Suprapubic skin (tissue), 4 donors: ENCODE measurements at regions not wholly inside any gene's neighbourhood (a gene's known extent, or its start where the extent isn't known, plus 50 kb on each side); places are given as distances from the start of the nearest gene placed in this dataset.

Experiments
- POLR2A ChIP-seq, 2 donors: fragments of 450-650 bp; IDR thresholded peaks; one replicate each; pipeline ENCODE4 v1.6.1; 2017; ENCODE audit warnings: antibody characterized with exemption in 2 of 2, mild to moderate bottlenecking in 2 of 2, moderate library complexity in 2 of 2
- POLR2AphosphoS5 ChIP-seq, 3 donors: sonication (generic); formaldehyde crosslinking; IDR thresholded peaks; one replicate each; pipeline ENCODE4 v1.6.1; 2017; ENCODE audit warnings: antibody characterized with exemption in 3 of 3
- TF ChIP-seq, protein P1 (sequence below), 2 donors: fragments of 200-600 bp in 1 of 2; fragments of 450-650 bp in 1 of 2; sonication (generic) in 1 of 2; IDR thresholded peaks; one replicate each; pipeline ENCODE4 v1.5.1; 2016 to 2019; ENCODE audit warnings: antibody characterized with exemption in 2 of 2, mild to moderate bottlenecking in 1 of 2, moderate library complexity in 1 of 2

DNA sequence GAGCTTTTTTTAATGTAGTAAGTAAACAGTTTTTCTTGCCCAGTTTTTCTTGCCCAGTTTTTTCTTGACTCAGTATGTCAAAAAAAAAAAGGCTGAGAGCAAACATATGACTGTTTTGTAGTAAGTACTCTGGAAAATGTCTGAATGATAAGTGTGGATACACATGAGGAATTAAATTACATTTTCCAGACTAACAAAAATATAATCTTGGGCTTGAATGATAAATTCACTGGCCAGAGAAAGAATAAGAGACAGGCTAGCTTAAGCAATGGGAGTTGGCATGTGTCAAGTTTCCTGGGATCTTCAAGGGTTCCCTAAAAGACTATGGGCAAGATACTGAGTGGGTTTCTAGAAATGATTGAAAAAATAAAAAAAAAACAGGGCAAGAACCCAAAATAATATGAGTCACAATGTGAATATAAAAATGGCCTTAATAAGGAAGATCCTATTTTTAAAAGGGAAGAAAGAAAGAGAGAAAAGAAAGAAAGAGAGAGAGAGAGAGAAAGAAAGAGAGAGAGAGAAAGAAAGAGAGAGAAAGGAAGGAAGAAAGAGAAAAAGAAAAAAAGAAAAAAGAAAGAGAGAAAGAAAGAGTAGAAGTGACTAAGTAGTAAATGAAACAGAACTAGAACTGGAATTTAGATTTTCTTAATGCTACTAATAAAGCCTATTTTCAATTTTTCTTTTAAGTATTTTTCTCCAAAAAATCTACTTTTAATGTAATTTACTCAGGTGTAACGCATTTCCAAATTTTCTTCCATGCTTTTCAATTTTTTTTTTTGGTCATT lies 60.2 kb downstream of the TFPI2 start:
- TF ChIP-seq, protein P1, sequence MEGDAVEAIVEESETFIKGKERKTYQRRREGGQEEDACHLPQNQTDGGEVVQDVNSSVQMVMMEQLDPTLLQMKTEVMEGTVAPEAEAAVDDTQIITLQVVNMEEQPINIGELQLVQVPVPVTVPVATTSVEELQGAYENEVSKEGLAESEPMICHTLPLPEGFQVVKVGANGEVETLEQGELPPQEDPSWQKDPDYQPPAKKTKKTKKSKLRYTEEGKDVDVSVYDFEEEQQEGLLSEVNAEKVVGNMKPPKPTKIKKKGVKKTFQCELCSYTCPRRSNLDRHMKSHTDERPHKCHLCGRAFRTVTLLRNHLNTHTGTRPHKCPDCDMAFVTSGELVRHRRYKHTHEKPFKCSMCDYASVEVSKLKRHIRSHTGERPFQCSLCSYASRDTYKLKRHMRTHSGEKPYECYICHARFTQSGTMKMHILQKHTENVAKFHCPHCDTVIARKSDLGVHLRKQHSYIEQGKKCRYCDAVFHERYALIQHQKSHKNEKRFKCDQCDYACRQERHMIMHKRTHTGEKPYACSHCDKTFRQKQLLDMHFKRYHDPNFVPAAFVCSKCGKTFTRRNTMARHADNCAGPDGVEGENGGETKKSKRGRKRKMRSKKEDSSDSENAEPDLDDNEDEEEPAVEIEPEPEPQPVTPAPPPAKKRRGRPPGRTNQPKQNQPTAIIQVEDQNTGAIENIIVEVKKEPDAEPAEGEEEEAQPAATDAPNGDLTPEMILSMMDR (IDR thresholded peaks at IDR 0.05) = no peak
- TF ChIP-seq POLR2A (IDR thresholded peaks at IDR 0.05) (no peak), POLR2AphosphoS5 (IDR thresholded peaks at IDR 0.05) (no peak)
